OCI-LY7 (cell line): ENCODE measurements at regions not wholly inside any gene's neighbourhood (a gene's known extent, or its start where the extent isn't known, plus 50 kb on each side); places are given as distances from the start of the nearest gene placed in this dataset.

ENCODE experiments used
- BruUV-seq: library from RNA; stranded (reverse); fragments of 400-500 nt; replicated peaks from 2 replicates; lab custom pipeline; 2021; lab: Mats Ljungman, UMichigan
- CTCF ChIA-PET: fragments of 300-600 bp; sonication (Branson Sonifier 250); formaldehyde crosslinking; loops from one replicate; lab custom pipeline; 2022; ENCODE audit warnings: antibody characterized with exemption; ENCODE audit not compliant: unreplicated experiment; lab: Charles Lee
- POLR2A ChIA-PET: fragments of 300-600 bp; sonication (Branson Sonifier 250); formaldehyde crosslinking; loops from one replicate; lab custom pipeline; 2022; ENCODE audit warnings: antibody characterized with exemption; lab: Charles Lee
- DNase-seq: peaks from one replicate; pipeline ENCODE4 v3.0.0-alpha.2; 2015; ENCODE audit warnings: low spot score
- H2AFZ ChIP-seq: fragments of 200-600 bp; sonication (generic), shearing (Covaris generic); 2 replicates; pipeline ENCODE4 v1.6.1; 2014; ENCODE audit warnings: mild to moderate bottlenecking, antibody characterized with exemption, low read length, moderate library complexity
- H3K27ac ChIP-seq: fragments of 200-600 bp; sonication (generic); 2 replicates; pipeline ENCODE4 v1.5.1; 2014; ENCODE audit warnings: mixed run types, low read depth, mild to moderate bottlenecking, moderate library complexity, low read length, inconsistent platforms; ENCODE audit not compliant: poor library complexity, severe bottlenecking
- H3K36me3 ChIP-seq: fragments of 200-600 bp; sonication (generic); 2 replicates; pipeline ENCODE4 v1.6.1; 2014; ENCODE audit warnings: mild to moderate bottlenecking, antibody characterized with exemption, low read length, moderate library complexity, mixed read lengths; ENCODE audit not compliant: insufficient read depth
- H3K4me1 ChIP-seq: fragments of 200-600 bp; sonication (generic); 2 replicates; pipeline ENCODE4 v1.5.1; 2014; ENCODE audit warnings: mild to moderate bottlenecking, low read length; ENCODE audit not compliant: insufficient read depth, poor library complexity, severe bottlenecking
- H3K4me2 ChIP-seq: fragments of 200-600 bp; sonication (generic); 2 replicates; pipeline ENCODE4 v1.6.1; 2014; ENCODE audit warnings: mild to moderate bottlenecking, low read length
- H3K4me3 ChIP-seq: fragments of 200-600 bp; sonication (generic); 2 replicates; pipeline ENCODE4 v1.5.1; 2014; ENCODE audit warnings: mild to moderate bottlenecking, low read depth, low read length; ENCODE audit not compliant: poor library complexity, severe bottlenecking
- H3K79me2 ChIP-seq: fragments of 200-600 bp; sonication (generic); 2 replicates; pipeline ENCODE4 v1.6.1; 2016; ENCODE audit warnings: low read depth, mild to moderate bottlenecking, low read length, moderate library complexity, mixed read lengths; ENCODE audit not compliant: insufficient read depth
- H3K9me2 ChIP-seq: fragments of 200-600 bp; sonication (generic); 2 replicates; pipeline ENCODE4 v1.6.1; 2016; ENCODE audit warnings: mild to moderate bottlenecking, low read length, mixed read lengths; ENCODE audit not compliant: insufficient read depth
- H3K9me3 ChIP-seq: fragments of 200-600 bp; sonication (generic); 2 replicates; pipeline ENCODE4 v1.6.1; 2014; ENCODE audit warnings: mild to moderate bottlenecking, mixed run types, low read length, mixed read lengths
- H4K20me1 ChIP-seq: fragments of 200-600 bp; sonication (generic); 2 replicates; pipeline ENCODE4 v1.6.1; 2014; ENCODE audit warnings: mild to moderate bottlenecking, antibody characterized with exemption, low read length, moderate library complexity, mixed read lengths; ENCODE audit not compliant: insufficient read depth
- CTCF ChIP-seq: fragments of 200-600 bp; sonication (generic); conservative IDR thresholded peaks from 2 replicates; pipeline ENCODE4 v1.5.1; 2014; ENCODE audit warnings: mild to moderate bottlenecking, antibody characterized with exemption, low read length, moderate library complexity, mixed read lengths
- EZH2phosphoT487 ChIP-seq: fragments of 200-600 bp; sonication (generic); IDR thresholded peaks from 2 replicates; pipeline ENCODE4 v1.6.1; 2018; ENCODE audit warnings: low read depth, borderline replicate concordance, mild to moderate bottlenecking, mixed run types, antibody characterized with exemption, low read length, moderate library complexity, mixed read lengths
- intact Hi-C: fragments of 100-400 bp; cut with micrococcal nuclease; formaldehyde crosslinking; loops from one replicate; pipeline ENCODE4 v1.10.0; 2022; ENCODE audit not compliant: unreplicated experiment

GRCh38 chr14:25602106-25602505, 552.2 kb upstream of the STXBP6 start:
- H3K4me1 ChIP-seq: no peaks in the 10 kb centered on the region
- ChIA-PET CTCF (no interaction called here), POLR2A (interaction anchor here (0.5 kb wide), 1 partner anchor 646 kb away, joined by 3 read pairs; no protein-coding TSS in a partner anchor)
- no peaks in the 10 kb centered on the region for H4K20me1 ChIP-seq
- DNase-seq: no peak
- no peak overlapping the region for H3K27ac ChIP-seq
- no peaks in the 10 kb centered on the region for H3K9me2 ChIP-seq
- no peaks in the 10 kb centered on the region for H3K79me2 ChIP-seq
- H3K9me3 ChIP-seq: 0 out of 2 replicates have a peak, but pooled peaks cover 7% of the 10 kb centered on the region
- H3K36me3 ChIP-seq: no peaks in the 10 kb centered on the region
- intact Hi-C loops: no loop called here
- no peak overlapping the region for H2AFZ ChIP-seq
- H3K4me3 ChIP-seq: no peak overlapping the region
- no TSS peak for BruUV-seq
- TF ChIP-seq CTCF: no peak
- H3K4me2 ChIP-seq: no peak overlapping the region

GRCh38 chr14:25588751-25589150, 538.8 kb upstream of the STXBP6 start:
- CTCF ChIA-PET: no interaction called here
- no peak overlapping the region for H2AFZ ChIP-seq
- H3K4me1 ChIP-seq: no peaks in the 10 kb centered on the region
- no peak overlapping the region for H3K27ac ChIP-seq
- H3K4me2 ChIP-seq: no peak overlapping the region
- BruUV-seq: no TSS peak
- POLR2A ChIA-PET: interaction anchor here (0.6 kb wide), 1 partner anchor 1192 kb away, joined by 3 read pairs; no protein-coding TSS in a partner anchor
- H3K79me2 ChIP-seq: no peaks in the 10 kb centered on the region
- no peak for DNase-seq
- H3K36me3 ChIP-seq: no peaks in the 10 kb centered on the region
- no peaks in the 10 kb centered on the region for H3K9me3 ChIP-seq
- H3K9me2 ChIP-seq: no peaks in the 10 kb centered on the region
- no peak overlapping the region for H3K4me3 ChIP-seq
- intact Hi-C loops: no loop called here
- H4K20me1 ChIP-seq: no peaks in the 10 kb centered on the region
- TF ChIP-seq EZH2phosphoT487: no peak

- no peak for TF ChIP-seq EZH2phosphoT487
- TF ChIP-seq CTCF: no peak
- H3K4me2 ChIP-seq: no peak overlapping the region
- POLR2A ChIA-PET: no interaction called here
- no peak overlapping the region for H3K27ac ChIP-seq
- DNase-seq: no peak
- CTCF ChIA-PET: no interaction called here
- H3K9me3 ChIP-seq: no peaks in the 10 kb centered on the region
- H3K4me3 ChIP-seq: no peak overlapping the region
- BruUV-seq: no TSS peak
- no peak overlapping the region for H2AFZ ChIP-seq
- H3K79me2 ChIP-seq: no peaks in the 10 kb centered on the region
- no peaks in the 10 kb centered on the region for H4K20me1 ChIP-seq
- no peaks in the 10 kb centered on the region for H3K36me3 ChIP-seq
- no peaks in the 10 kb centered on the region for H3K4me1 ChIP-seq
- no peaks in the 10 kb centered on the region for H3K9me2 ChIP-seq
- intact Hi-C loops: no loop called here
Observed at GRCh38 chr14:25574628-25575325, 524.8 kb upstream of the STXBP6 start.
